GM18520 (cell line): ENCODE measurements at regions not wholly inside any gene's neighbourhood (a gene's known extent, or its start where the extent isn't known, plus 50 kb on each side); places are given as distances from the start of the nearest gene placed in this dataset.
"Not testable (repeated sequence)": the region's sequence is repeated elsewhere in the genome, so short reads cannot be mapped to it uniquely, and the experiment has no call there.

ENCODE experiments used
- ATAC-seq: cut with Tn5 transposase; IDR thresholded peaks from one replicate; pipeline ENCODE4 v1.9.1; 2021; ENCODE audit not compliant: unreplicated experiment

- no peak for ATAC-seq
Observed at GRCh38 chr21:28877318-28877884, 115.3 kb downstream of the LTN1 start.

- ATAC-seq, result no peak
Observed at GRCh38 chr21:28875078-28875477, 117.6 kb downstream of the LTN1 start.

DNA sequence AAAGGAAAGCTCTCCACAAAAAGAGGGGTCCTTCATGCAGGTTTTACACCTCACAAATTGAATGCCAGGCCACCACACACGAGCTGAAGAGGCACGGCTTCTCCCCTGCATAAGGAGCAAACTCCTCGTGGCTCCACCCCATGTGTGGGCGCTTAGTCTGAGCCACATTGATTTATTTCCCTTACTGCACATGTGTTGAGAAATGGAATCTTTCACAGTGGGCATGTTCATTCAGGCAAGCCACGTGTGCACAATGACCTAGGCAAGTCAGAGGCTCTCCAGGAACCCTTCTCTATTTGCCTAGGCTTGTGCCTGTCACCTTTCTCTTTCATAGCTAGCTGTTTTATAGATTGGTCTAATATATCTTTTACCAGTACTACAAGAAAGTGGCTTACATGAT is 120.5 kb downstream of the LTN1 start:
- no peak for ATAC-seq

DNA sequence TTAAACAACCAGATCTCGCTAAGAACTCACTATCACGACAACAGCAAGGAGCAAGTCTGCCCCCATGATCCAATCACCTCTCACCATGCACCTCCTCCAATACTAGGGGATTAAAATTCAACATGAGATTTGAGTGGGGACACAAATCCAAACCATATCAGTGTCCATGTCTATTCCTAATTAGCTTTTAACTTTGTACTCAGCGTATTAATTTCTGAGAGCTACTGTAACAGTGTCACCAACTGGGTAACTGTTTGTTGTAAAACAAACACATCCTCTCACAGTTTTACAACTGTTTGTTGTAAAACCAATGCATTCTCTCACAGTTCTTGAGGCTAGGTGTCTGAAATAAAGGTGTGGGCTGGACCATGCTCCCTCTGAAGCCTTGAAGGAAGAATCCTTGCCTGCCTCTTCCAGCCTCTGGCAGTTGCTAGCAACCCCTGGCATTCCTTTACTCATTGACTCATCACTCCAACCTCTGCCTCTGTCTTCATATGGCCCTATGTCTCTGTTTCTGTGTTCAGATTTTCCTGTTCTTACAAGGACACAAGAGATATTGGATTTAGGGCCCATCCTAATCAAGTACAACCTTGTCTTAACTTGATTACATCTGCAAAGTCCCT is 121.2 kb downstream of the LTN1 start:
- no peak for ATAC-seq

DNA sequence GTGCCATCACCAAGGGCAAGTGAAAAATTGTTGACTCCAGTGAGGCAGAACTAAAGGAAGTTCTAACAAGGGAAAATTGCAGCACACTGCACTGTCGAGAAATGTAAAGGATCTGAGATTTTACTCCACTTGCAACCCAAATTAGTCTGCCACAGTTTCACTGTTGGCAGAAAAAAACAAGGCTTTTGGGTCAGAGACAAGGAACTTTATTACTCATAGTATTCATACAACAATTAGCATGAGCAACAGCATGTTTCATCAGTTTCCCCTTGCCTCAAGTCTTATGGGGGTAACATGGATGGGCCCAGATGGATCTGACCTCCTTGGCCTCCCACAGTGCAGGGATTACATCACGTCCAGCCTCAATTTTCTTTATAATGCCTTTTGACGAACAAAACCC is 125.3 kb downstream of the LTN1 start:
- ATAC-seq, result no peak

DNA sequence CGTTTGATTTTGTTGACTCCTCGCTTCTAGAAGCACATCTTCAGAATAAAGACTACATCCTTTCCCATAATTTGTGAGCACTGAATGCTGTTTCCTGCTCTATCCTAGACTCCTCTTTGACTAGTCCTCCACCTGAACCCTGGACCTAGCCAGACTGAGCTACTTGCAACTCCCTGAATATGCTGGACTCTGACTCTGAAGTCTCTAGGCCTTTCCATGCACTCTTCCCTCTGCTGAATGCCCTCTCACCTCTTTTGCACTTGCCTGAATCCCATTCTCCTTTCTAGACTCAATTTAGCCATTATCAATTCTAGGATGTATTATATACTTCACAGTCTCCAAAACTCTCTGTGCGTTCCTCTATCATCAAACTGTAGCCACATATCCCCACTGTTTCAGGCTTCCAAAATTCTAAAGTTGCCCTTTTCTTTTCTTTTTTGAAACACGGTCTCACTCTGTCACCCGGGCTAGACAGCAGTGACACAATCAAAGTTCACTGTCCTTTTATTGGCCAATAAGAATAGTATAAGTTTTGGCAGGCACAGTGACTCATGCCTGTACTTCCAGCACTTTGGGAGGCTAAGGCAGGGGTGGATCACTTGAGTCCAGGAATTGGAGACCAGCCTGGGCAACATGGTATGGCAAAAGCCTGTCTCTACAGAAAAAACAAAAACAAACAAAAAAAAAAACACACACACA is 127.0 kb downstream of the LTN1 start:
- ATAC-seq, result no peak

- no peak for ATAC-seq
Observed at GRCh38 chr21:28858424-28858823, 134.3 kb downstream of the LTN1 start.

DNA sequence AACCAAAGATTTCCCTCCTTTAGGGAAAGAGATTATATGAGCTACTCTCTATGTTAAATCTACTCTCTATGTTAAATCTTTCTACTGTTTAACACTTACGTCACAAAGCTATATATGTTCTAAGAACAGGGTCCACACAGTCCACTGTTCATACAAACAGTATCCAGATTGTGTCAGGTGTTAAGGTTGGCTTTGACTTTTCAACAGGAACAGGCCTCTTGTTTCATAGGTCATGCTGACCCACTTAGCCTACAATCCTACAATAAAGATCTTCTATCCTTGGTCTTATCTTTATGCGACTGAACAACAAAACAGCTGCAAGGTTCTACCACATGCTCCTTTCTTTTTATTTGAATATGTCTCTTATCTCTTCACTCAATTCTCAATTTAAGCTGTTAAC is 134.9 kb downstream of the LTN1 start:
- no peak for ATAC-seq

DNA sequence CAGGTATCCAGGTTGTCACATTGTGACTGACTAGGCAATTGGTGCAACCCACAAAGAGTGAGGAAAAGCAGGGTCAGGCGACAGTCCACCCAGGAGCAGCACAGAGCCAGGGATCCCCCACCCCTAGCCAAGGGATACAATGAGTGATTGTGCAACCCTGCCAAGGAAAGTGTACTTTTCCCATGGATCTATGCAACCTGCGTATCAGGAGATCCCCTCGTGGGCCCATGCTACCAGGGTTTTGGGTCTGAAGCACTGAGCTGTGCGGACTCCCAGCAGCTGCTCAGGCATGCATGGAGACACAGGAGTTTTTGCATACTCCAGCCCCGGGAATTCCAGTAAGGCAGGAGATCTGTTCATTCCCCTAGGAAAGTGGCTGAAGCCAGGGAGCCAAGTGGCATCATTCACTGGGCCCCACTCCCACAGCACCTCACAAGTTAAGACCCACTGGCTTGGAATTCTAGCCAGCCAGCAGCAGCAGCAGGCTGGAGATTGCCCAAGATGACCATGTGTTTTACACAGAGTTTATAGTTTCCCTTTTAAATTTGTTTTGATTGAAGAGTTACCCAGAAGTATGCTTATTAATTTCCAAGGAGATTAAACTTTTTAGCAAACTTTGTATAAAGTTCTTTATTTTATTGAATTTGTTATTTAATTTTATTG is 136.0 kb downstream of the LTN1 start:
- ATAC-seq, result no peak

DNA sequence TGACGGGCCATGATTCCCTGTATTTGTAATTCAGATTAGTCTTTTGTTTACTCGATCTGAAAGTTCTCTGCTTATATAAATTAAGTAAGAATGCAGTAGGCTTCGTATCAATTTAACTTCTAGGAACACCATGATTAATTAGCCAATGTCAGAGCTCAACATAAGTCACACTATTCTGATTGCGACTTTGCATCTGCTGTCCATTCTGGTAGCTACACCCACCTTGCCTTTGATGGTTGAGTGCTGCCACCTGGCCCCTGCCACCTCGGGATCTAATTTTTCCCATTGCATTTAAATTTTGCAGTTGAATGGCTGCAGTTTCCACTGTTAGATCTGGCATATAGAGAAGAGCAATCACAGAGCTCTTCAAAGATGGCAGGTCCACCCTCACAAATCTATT is 140.0 kb downstream of the LTN1 start:
- no peak for ATAC-seq

DNA sequence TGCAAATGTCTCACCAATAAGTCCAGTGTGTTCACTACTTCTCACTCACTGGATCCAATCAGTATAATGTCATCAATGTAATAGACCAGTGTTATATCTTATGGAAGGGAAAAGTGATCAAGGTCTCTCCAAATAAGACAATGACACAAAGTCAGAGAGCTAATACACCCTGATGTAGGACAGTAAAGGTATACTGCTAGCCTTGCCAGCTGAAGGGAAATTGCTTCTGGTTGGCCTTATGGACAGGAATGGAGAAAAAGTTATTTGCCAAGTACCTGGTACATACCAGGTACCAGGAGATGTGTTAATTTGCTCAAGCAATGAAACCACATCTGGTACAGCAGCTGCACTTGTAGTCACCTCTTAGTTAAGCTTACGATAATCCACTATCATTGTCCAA is 141.0 kb downstream of the LTN1 start:
- ATAC-seq, result no peak

DNA sequence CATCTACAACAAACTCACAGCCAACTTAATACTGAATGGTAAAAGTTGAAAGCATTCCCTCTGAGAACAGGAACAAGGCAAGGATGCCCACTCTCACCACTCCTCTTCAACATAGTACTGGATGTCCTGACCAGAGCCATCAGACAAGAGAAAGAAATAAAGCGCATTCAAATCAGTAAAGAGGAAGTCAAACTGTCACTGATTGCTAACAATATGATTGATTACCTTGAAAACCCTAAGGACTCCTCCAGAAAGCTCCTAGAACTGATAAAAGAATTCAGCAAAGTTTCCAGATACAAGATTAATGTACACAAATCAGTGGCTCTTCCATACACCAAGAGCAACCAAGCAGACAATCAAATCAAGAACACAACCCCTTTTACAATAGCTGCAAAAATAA is 153.4 kb downstream of the LTN1 start:
- ATAC-seq, result not testable (repeated sequence)

DNA sequence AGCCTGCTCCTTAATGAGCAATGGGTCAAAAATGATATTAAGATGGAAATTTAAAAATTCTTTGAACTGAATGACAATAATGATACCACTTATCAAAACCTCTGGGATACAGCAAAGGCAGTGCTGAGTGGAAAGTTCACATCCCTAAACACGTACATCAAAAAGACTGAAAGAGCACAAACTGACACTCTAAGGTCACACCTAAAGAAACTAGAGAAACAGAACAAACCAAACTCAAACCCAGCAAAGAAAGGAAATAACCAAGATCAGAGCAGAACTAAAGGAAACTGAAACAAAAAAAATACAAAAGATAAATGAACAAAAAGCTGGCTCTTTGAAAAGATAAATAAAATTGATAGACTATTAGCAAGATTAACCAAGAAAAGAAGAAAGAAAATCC is 155.3 kb downstream of the LTN1 start:
- not testable (repeated sequence) for ATAC-seq

DNA sequence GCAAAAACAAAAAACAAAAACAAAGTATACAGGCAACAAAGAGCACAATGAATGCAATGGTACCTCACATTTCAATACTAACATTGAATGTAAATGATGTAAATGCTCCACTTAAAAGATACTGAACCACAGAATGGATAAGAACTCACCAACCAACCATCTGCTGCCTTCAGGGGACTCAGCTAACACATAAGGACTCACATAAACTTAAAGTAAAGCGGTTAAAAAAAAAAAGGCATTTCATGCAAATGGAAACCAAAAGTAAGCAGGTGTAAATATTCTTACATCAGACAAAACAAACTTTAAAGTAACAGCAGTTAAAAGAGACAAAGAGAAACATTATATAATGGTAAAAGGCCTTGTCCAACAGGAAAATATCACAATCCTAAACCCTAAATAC is 156.1 kb downstream of the LTN1 start:
- not testable (repeated sequence) for ATAC-seq

DNA sequence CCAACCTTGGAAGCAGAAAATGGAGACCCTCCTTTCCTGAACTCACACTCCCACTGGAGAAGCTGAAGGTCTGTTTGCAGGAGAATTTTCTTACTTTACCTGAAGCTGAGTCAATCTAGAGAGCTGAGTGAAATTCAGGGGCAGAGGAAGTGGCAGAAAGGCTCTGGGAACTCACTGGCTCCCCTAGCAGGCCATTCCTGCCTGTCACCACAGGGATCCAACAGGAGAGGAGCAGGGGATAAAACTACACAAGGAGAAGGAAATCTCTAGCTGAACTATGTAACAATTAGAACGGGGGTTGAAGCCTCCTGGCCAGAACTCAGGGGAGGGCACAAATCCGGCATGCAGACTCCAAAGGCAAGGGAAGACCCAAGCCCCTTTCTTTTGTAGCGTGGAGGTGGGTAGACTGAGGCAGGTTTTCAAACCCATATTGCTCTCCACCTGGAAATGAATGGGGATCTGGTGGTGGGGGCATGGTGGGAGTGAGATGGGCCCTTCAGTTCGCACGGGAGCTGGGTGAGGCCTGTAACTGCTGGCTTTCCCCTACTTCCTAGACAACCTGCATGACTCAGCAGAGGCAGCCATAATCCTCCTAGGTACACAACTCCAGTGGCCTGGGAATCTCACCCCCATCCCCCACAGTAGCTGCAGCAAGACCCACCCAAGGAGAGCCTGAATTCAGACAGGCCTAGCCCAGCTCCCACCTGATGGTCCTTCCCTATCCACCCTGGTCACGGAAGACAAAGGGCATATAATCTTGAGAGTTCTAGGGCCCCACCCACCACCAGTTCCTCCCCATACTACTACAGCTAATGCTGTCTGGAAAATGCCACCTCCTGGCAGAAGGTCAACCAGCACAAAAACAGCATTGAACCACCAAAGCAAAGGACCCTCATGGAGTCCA is 158.1 kb downstream of the LTN1 start:
- no peak for ATAC-seq

DNA sequence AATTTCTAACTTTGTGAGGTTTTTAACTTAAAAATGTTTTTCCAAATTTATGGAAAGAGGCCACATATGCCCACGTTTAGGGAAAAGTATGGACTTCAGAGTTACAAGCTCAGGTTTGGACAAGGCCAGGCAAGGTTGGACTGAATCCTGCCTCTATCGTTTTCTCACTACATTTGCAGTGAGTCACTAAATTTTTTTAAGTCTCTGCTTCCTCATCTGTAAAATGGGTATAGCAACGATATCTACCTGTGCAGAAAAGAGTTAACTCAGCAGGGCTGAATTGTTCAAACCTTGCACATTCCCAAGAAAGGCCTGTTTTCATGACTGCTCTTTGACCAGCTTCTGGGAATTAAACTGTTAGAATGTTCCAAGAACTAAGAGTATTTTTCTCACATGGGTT is 159.1 kb downstream of the LTN1 start:
- ATAC-seq, result no peak

GRCh38 chr21:28833182-28833581 is 159.5 kb downstream of the LTN1 start:
- no peak for ATAC-seq

- no peak for ATAC-seq
Observed at GRCh38 chr21:28832715-28833061, 160.0 kb downstream of the LTN1 start.

DNA sequence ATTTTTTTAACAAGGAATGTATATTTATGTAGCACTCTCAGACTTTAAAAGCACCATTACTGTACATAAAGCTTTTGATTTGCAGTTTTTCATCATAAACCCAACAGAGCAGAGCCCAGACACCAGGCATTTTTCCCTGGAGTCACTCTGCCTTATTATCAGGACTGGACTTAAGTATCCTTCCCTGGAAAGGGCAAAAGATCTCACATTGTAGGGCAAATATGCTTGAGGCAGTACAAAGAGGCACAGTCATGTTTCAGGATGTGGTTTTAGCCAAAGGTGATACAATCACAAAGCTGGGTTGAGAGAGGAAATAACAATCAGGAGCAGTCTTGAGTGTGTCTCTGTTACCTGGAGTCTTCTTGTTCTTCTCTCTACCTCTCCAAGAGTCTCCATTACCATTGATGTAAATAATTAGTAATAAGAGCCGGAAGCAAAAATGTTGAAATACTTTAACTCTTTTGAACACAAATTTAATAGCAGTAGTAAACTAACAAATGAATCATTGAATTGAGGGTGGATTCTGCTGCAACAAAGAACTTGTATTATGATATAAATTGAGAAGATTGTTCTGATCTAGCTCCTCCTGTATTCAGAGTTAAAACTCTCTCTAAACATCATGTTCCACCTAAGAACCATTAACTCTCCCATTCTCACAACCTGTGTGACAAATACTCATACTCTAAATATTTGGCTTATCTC is 160.5 kb downstream of the LTN1 start:
- no peak for ATAC-seq

DNA sequence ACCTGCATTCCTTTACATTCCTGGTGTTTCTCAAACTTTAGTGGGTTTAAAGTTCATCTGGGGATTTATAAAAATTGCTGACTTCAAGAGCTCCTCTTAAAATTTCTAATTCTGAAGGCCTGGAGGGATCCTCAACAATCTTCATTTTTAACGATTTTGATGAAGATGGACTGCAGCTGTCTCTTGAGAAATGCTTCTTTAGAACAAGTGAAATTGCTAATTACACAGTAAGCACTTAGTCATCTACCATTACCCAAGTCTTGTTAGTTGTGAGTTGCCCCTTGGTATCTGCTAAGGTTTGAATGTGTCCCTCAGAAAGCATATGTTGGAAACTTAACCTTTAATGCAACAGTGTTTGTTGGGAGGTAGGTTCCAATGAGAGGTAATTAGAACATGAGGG is 163.7 kb downstream of the LTN1 start:
- ATAC-seq, result no peak

- ATAC-seq, result no peak
Observed at GRCh38 chr21:28828021-28828420, 164.7 kb downstream of the LTN1 start.
